Endothelial cell of umbilical vein (primary cell): ENCODE measurements at regions not wholly inside any gene's neighbourhood (a gene's known extent, or its start where the extent isn't known, plus 50 kb on each side); places are given as distances from the start of the nearest gene placed in this dataset.

ENCODE experiments used
- BruUV-seq: library from RNA; stranded (reverse); fragments of 400-500 nt; replicated peaks from 2 replicates; lab custom pipeline; 2021; lab: Mats Ljungman, UMichigan
- CTCF ChIA-PET: fragments of 300-600, 350-600 bp; sonication (Branson Sonifier 250); formaldehyde crosslinking; loops from one replicate; lab custom pipeline; 2021; ENCODE audit warnings: antibody characterized with exemption, inconsistent platforms; lab: Charles Lee
- POLR2A ChIA-PET: fragments of 300-600, 350-600 bp; sonication (Branson Sonifier 250); formaldehyde crosslinking; loops from one replicate; lab custom pipeline; 2021; ENCODE audit warnings: antibody characterized with exemption, inconsistent platforms; lab: Charles Lee
- DNase-seq: peaks from one replicate; pipeline ENCODE4 v3.0.0-alpha.2; 2011; ENCODE audit warnings: low read depth, low spot score
- FAIRE-seq: peaks from 2 replicates; lab custom pipeline; 2011; peaks lifted over from hg19 to GRCh38; lab: Jason Lieb, UNC
- H2AFZ ChIP-seq: 2 replicates; pipeline ENCODE4 v1.6.0; 2012; ENCODE audit warnings: low read depth, low read length, control low read depth, inconsistent platforms
- H3K27ac ChIP-seq: 2 replicates; pipeline ENCODE4 v1.5.1; 2011; ENCODE audit warnings: low read depth, mild to moderate bottlenecking, control low read depth, low read length, moderate library complexity; ENCODE audit not compliant: insufficient read depth
- H3K27me3 ChIP-seq, 2 experiments: 2 replicates each; pipeline versions ENCODE4 v1.6.0 to v1.6.1; 2011; ENCODE audit warnings: low read length in 2 of 2, mixed read lengths in 1 of 2; ENCODE audit not compliant: control insufficient read depth in 2 of 2, insufficient read depth in 2 of 2
- H3K36me3 ChIP-seq, 2 experiments: 2 replicates in 1 of 2; 3 replicates in 1 of 2; pipeline ENCODE4 v1.5.1; 2011; ENCODE audit warnings: low read length in 2 of 2, mild to moderate bottlenecking in 1 of 2, moderate library complexity in 1 of 2; ENCODE audit not compliant: control insufficient read depth in 2 of 2, insufficient read depth in 2 of 2; ENCODE audit errors: extremely low read depth in 1 of 2
- H3K4me1 ChIP-seq: 3 replicates; pipeline ENCODE4 v1.5.1; 2011; ENCODE audit warnings: mild to moderate bottlenecking, low read length; ENCODE audit not compliant: control insufficient read depth, insufficient read depth; ENCODE audit errors: extremely low read depth
- H3K4me2 ChIP-seq: 2 replicates; pipeline ENCODE4 v1.6.1; 2011; ENCODE audit warnings: low read length, control low read depth, mixed read lengths; ENCODE audit not compliant: insufficient read depth
- H3K4me3 ChIP-seq, 3 experiments: fragments of 200-600 bp in 1 of 3; sonication (generic), shearing (Covaris generic) in 1 of 3; replicated peaks in 1 of 3; 2 replicates each; pipeline ENCODE4 v1.5.1; 2011 to 2016; ENCODE audit warnings: control low read depth in 3 of 3, low read length in 3 of 3, mild to moderate bottlenecking in 2 of 3, inconsistent platforms in 1 of 3, low read depth in 1 of 3, moderate library complexity in 1 of 3; ENCODE audit not compliant: insufficient read depth in 1 of 3
- H3K79me2 ChIP-seq: 2 replicates; pipeline ENCODE4 v1.6.0; 2012; ENCODE audit warnings: low read length, inconsistent platforms; ENCODE audit not compliant: control insufficient read depth, insufficient read depth
- H3K9ac ChIP-seq: replicated peaks from 2 replicates; pipeline ENCODE3; 2011; ENCODE audit warnings: low read length, control low read depth; ENCODE audit not compliant: insufficient read depth; ENCODE audit errors: extremely low read depth
- H3K9me1 ChIP-seq: replicated peaks from 3 replicates; pipeline ENCODE4 v1.6.0; 2011; ENCODE audit warnings: mild to moderate bottlenecking, low read length; ENCODE audit not compliant: control insufficient read depth, insufficient read depth; ENCODE audit errors: extremely low read depth
- H3K9me3 ChIP-seq: replicated peaks from 2 replicates; pipeline ENCODE4 v1.5.1; 2012; ENCODE audit warnings: low read length, inconsistent platforms; ENCODE audit not compliant: control insufficient read depth, insufficient read depth
- H4K20me1 ChIP-seq: replicated peaks from 2 replicates; pipeline ENCODE3; 2011; ENCODE audit warnings: mild to moderate bottlenecking, low read length; ENCODE audit not compliant: control insufficient read depth, insufficient read depth; ENCODE audit errors: extremely low read depth
- CTCF ChIP-seq, 2 donors: IDR thresholded peaks; 1 replicate in 1 of 2; 2 replicates in 1 of 2; pipeline ENCODE4 v1.5.1; 2011; ENCODE audit warnings: low read length in 2 of 2, mild to moderate bottlenecking in 2 of 2, moderate library complexity in 2 of 2, control low read depth in 1 of 2, inconsistent platforms in 1 of 2, low read depth in 1 of 2; ENCODE audit not compliant: insufficient read depth in 1 of 2; ENCODE audit errors: extremely low read depth in 1 of 2
- EZH2 ChIP-seq: IDR thresholded peaks from 2 replicates; pipeline ENCODE4 v1.6.1; 2012; ENCODE audit warnings: borderline replicate concordance, low read depth, mild to moderate bottlenecking, moderate library complexity, low read length, inconsistent platforms; ENCODE audit not compliant: severe bottlenecking
- FOS ChIP-seq: IDR thresholded peaks from 2 replicates; pipeline ENCODE4 v1.6.1; 2011; ENCODE audit warnings: mild to moderate bottlenecking, low read length, moderate library complexity, borderline replicate concordance; ENCODE audit not compliant: insufficient read depth
- GATA2 ChIP-seq: IDR thresholded peaks from 2 replicates; pipeline ENCODE4 v1.7.0; 2011; ENCODE audit warnings: low read depth, mild to moderate bottlenecking, moderate library complexity, mixed read lengths, low read length; ENCODE audit not compliant: insufficient read length, insufficient read depth
- JUN ChIP-seq: IDR thresholded peaks from 2 replicates; pipeline ENCODE4 v1.6.1; 2011; ENCODE audit warnings: borderline replicate concordance, low read depth; ENCODE audit not compliant: insufficient read length, insufficient read depth
- MAX ChIP-seq: IDR thresholded peaks from 2 replicates; pipeline ENCODE4 v1.6.1; 2011; ENCODE audit not compliant: insufficient read depth, insufficient read length
- MYC ChIP-seq: IDR thresholded peaks from one replicate; pipeline ENCODE4 v1.6.1; 2011; ENCODE audit warnings: mild to moderate bottlenecking, low read depth, low read length
- POLR2A ChIP-seq: IDR thresholded peaks from 2 replicates; pipeline ENCODE4 v1.6.1; 2012; ENCODE audit warnings: low read depth, mild to moderate bottlenecking, control low read depth, low read length
- POLR2AphosphoS5 ChIP-seq: IDR thresholded peaks from 2 replicates; pipeline ENCODE4 v1.6.1; 2012; ENCODE audit warnings: low read depth, mild to moderate bottlenecking, control low read depth, low read length, moderate library complexity; ENCODE audit not compliant: insufficient read depth
- dilution Hi-C: fragments of 300-500 bp; cut with MboI; formaldehyde crosslinking; loops from one replicate; pipeline ENCODE4 v1.15.0; 2019; ENCODE audit warnings: low sequenced_read_pairs; ENCODE audit not compliant: extremely low pct_ligation_motif_present
- intact Hi-C: fragments of 100-400 bp; cut with micrococcal nuclease; formaldehyde crosslinking; loops from one replicate; pipeline ENCODE4 v1.10.0; 2022

GRCh38 chr4:167867191-167867590 is 225.1 kb upstream of the ANXA10 start:
- no peaks in the 10 kb centered on the region for H4K20me1 ChIP-seq
- DNase-seq (peak; percentile 17), FAIRE-seq (no peak)
- H3K9me3 ChIP-seq = no peaks in the 10 kb centered on the region
- no peak overlapping the region for H2AFZ ChIP-seq
- dilution Hi-C loops (no loop called here), intact Hi-C loops (no loop called here)
- H3K4me1 ChIP-seq = no peaks in the 10 kb centered on the region
- H3K9me1 ChIP-seq = no peaks in the 10 kb centered on the region
- CTCF ChIA-PET = interaction anchor here (2.4 kb wide), 1 partner anchor 287 kb away, joined by 8 read pairs; no protein-coding TSS in a partner anchor
- no peaks in the 10 kb centered on the region for H3K27me3 ChIP-seq
- BruUV-seq = no TSS peak
- POLR2A ChIA-PET = no interaction called here
- TF ChIP-seq GATA2 = no peak
- no peak for TF ChIP-seq JUN
- no peak for TF ChIP-seq POLR2AphosphoS5
- TF ChIP-seq EZH2 = no peak
- TF ChIP-seq FOS = no peak
- no peak for TF ChIP-seq CTCF (IDR thresholded peaks at IDR 0.05; ENCODE audit: extremely low read depth in 1 of 2, insufficient read depth in 1 of 2, low read depth in 1 of 2, low read length in 2 of 2)
- TF ChIP-seq POLR2A = no peak
- TF ChIP-seq MAX = no peak
- TF ChIP-seq MYC = no peak
- H3K4me3 ChIP-seq = no peak overlapping the region
- no peaks in the 10 kb centered on the region for H3K79me2 ChIP-seq
- no peak overlapping the region for H3K27ac ChIP-seq
- no peaks in the 10 kb centered on the region for H3K36me3 ChIP-seq
- no peak overlapping the region for H3K4me2 ChIP-seq
- no peak overlapping the region for H3K9ac ChIP-seq
